ENCODE measurements at regions not wholly inside any gene's neighbourhood (a gene's known extent, or its start where the extent isn't known, plus 50 kb on each side); places are given as distances from the start of the nearest gene placed in this dataset.

DNA sequence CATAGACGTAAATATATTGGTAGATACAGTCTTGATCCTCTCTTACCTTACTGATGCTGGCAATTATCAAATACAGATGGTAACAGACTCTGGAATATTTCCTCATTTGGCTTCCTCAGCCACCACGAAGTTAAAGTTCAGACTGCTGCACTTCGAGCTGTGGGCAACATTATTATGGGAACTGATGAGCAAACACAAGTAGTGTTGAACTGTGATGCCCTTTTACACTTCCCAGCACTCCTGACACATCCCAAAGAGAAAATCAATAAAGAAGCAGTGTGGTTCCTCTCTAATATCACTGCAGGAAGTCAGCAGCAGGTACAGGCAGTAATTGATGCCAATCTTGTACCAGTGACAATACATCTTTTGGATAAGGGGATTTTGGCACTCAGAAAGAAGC is 162.7 kb upstream of the NT5E start:
- no peak for TF ChIP-seq CTCF (IDR thresholded peaks at IDR 0.05)
- no peak for TF ChIP-seq POLR2A (IDR thresholded peaks at IDR 0.05)
